GM21447 (cell line): ENCODE measurements at regions not wholly inside any gene's neighbourhood (a gene's known extent, or its start where the extent isn't known, plus 50 kb on each side); places are given as distances from the start of the nearest gene placed in this dataset.

Source experiments
- ATAC-seq: cut with Tn5 transposase; IDR thresholded peaks from one replicate; pipeline ENCODE4 v1.9.1; 2021; ENCODE audit not compliant: unreplicated experiment

DNA sequence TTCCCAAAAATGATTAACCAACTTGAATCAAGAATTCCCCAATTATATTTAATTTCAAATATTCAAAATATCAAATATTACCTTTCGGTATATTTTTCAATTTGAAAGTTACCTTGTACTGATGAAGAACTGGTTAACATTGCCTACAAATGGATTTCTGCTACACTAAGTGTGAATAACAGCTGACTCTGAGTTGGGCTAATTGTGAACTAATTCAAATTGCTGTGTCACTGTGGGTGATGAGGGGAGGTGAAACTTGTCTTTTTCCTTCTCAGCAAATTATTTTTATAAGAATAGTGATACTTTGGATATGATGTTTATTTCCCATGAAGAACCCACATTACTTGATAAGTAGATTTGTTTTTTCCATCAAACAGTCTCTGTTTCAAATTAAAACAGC is 103.4 kb upstream of the RPS23 start:
- ATAC-seq: no peak

DNA sequence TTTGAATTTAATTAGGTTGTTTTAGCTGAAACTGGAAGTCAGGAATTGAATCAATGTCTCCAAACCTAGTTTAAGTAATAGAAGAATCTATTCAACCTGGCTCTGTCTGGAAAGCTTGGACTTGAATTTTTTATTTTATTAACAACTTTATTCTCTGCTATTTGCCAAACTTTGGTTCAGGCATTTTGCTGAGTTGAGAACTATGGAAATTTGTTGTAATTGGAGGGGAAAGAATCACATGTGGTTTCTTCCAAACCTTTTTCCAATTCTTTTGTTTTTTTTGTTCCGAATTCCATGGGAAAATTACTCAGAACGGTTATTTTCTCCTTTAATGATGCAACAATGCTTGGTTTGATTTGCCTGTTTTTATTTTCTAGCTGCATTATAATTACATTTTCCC is 98.2 kb upstream of the RPS23 start:
- no peak for ATAC-seq

DNA sequence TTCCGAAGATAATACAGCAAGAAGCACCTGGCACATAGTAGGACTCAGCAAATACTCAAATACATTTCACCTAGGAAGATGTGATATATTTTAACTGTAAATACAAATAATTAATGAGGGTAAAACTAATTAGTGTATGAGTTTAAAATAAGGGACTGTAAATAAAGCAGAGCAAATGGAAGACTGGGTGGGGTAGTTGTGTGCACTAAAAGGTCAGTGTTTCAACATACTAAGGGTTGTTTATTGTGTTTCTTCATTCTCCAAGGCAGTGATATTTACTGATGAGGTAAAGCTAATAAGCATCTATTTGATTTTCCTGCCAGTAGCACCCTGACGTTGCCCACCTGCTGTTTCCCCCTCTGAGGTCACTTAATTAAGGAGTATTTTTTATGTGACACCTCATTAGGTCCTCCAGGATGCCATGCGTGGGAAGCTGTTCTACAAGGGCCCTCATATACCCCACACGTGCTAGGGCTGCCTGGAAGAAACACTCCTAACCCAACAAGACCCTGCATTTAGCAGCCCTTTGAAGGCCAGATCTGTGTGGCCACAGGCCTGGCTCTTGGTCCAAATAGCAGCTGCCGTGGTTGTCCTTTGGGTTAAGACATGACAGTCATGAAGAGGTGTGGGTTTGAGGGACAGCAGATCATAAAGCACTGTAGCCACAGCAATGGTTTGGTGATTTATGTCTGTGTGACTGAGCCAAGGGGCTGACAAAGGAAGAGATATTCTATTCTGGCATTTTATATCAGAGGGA is 97.5 kb upstream of the RPS23 start:
- no peak for ATAC-seq

DNA sequence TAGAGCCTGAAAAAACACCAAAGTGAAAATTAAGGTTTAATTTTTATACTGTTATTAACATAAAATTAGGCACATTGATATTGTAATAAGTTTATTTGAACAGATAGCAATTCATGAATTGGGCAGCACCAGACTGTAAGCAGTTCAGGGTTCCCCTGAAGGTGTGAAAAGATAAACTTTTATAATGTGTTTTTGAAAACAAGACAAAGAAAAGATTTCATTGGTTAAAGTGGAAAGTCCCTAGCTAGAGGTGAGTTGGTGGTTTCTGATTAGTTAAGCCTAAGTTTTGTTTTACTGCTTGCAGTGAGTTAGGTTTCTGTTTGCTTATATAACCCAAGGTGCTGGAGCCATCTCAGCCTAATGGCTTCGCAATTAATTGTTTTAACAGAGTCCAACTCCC is 96.5 kb upstream of the RPS23 start:
- ATAC-seq: no peak

DNA sequence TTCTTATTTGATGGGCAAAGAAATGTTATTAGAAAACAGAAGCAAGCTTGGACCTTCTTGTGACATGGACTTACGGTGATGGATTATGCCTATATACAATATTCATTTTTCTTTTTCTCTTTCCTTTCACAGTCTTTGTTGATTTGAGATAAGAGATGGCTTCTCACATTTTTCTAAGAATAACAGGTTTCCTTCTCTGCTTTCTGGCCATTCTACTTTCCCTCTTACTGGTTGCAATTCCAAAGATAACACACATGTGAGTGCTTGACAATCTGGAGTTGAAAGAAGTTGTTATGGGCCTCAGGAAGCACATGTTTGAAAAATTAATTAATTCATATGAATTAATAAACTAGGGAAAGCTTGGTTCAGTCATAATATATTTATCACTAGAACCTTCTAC is 89.8 kb upstream of the RPS23 start:
- no peak for ATAC-seq

DNA sequence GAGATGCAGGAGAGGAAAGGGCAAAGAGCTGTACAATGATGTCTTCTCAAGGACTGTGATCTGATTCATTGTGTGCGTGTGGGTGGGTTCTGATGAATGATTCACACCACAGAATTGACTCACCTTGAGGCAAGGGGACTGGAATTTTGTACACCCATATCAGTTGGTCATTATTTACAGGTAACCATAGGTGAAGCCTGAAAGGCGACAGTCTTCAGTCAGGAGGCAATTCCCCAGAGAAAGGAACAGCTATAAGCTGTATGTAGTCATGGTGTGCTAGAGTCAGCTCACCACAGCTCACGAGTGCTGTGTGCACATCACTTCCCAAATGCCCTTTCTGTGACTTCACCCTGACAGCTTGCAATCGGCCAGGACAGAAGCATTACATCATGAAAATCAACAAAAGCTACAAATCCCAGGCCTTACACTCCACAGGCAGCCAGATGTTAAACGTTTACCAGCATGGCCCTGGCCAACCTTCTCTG is 87.6 kb upstream of the RPS23 start:
- no peak for ATAC-seq

DNA sequence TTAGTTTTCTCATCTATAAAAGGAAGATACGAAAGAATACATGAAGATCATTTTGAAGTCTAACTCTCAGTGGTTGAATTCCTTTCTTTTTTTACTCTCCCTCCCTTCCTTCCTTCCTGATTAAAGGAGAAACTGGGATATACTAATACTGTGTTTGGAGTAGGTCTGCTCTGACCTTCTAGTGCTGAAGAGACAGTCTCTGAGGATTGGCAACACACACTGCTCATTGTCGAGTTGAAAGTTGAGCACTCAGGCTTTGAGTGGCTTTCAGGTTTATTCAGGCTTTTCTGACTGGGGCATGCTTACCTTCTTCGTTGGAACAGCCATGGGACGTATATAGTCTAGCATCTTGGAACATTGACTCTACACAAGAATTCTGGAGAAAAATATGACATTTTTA is 86.9 kb upstream of the RPS23 start:
- no peak for ATAC-seq

DNA sequence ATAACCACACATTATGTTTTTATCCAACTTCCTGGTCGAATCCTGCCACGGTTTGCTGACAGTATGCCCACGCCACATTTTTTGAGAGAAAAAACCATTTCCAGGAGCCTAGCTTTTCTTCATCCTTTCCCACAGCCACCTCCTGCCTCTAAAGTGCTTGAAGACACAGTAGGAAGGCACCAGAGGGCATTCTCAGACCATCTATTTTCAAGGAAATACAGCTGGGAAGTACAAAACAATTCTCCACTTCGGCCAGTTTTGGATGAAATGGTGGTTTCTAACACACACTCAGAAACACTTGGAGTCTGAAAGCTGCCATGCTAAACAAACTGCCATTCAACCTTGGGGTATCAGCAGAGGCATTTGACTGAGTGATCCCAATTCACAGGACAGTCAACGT is 86.3 kb upstream of the RPS23 start:
- no peak for ATAC-seq

DNA sequence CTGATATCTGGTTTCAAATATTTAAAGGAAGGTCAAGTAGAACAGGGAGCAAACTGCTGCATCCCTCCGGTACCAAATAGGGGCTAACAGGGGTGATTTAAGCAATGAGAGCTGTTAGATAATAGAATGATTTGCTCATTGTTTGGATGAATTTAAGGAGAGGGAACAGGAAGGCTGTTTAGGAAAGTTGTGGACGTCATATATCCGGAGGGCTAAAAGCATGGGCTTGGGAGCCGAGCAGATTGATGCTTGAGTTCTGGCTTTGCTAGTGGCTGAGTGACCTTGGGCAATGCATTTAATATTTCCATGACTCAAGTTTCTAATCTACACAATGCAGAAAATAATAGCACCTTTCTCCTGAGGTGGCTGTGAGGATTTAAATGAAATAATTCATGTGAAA is 85.4 kb upstream of the RPS23 start:
- ATAC-seq: no peak

DNA sequence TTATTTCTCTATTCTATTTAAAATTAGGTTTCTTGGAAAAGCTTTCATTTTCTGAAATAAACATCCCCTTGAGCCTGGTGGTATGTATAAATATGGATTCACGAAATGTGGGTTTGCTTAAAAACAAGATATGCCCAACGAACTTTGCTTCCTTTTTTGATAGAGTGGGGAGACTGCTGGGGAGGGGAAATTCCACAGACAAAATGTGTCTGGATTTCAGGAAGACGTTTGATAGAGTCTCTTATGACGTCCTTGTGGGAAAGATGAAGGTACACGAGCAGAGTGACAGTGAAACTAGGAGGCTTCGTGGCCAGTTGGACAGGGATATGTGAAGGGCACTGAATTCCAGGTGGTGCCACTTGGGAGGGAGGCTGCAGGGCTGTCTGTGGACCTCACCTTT is 84.5 kb upstream of the RPS23 start:
- ATAC-seq: no peak

DNA sequence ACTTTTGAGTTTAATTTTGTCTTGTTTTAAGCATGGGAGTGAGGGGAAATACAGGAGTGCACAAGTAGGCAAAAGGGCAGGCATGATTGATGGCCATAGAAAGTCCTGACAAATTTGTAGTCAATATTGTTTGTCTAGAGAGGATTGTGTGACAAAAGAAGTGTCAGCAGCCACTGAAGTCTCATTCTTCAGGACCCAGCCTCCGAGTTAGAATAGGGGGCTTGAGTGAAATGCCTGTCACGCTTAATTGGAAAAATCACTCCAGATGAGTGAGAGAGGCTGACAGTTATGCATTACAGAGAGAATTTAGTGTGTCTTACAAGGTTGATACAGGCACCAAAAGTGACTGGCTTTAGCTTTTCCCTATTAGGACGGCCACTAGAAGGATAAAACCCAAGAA is 81.9 kb upstream of the RPS23 start:
- no peak for ATAC-seq

DNA sequence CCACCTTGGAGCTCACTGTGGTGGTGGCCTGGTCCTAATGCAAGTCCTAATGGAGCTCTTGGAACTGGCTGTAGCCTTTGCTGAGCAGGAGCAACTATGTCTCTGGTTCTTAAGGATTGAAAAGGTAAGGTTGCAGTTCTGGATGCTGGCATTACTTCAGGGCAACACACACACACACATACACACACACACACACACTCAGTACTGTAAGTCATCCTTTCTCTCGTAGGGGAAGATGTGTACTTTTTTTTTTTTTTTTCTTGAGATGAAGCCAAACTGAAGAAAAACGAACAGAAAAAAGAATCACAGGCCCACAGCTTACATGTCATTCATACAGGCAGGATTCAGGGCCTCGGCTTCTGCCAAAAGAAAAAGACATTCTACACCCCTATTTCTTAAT is 81.1 kb upstream of the RPS23 start:
- no peak for ATAC-seq

DNA sequence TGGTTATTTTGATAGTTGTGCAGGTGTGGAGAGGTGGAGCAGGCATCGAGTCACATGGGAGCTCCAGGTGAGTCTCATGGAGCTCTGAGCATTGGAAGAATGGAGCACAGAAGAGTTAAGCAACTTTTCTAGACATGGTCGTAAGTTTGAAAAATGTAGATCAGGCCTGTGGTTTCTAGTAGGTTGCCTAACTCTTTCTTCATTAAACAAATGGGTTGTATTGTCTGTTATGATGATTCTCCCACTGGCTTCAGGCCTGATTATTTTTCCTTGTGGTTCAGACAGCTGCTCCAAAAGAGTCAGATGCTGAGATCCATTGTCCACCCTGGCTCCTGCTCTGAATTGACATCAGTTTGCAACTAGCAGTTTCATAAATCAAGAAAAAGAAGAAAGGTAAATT is 80.3 kb upstream of the RPS23 start:
- ATAC-seq: no peak

DNA sequence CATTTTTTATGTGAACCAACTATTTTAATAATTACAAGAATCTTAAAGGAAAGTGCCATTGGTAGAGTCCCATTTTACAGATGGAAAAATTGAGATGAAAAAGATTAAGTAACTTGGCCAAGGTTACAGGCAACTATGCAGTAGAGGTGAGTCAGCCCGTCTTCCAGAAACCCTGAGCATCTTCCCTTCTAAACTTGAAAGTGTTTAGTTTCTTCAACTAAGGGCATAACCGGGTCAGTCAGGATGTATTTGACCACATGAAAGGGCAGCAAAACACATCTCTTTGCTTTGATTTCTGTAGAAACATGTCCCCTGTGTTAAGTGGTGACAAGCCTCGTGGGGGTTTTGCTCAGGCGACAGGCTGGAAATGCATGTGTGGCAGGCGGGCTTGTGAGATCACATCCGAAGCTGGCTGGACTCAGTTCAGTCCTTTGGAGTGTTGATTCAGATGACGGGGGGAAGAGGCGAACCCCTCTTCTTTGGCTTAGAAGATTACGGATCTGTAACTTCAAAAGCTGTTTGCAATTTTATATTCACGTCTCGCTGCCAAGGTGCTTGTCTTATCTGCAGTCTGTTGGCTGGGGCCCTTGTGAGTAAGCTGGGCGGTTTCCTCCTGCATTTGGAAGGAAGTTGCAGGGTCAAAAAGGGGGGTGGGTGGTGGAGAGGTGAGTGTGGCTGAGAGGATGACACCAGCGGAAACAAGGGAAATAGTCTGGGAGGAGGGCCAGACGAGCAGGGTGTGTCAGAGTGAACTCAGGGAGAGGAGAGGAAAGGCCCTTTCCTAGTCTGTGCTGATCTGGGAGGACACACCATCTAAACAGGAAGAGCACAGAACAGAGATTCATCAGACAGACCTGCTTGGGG is 78.9 kb upstream of the RPS23 start:
- ATAC-seq: peak; percentile 53

DNA sequence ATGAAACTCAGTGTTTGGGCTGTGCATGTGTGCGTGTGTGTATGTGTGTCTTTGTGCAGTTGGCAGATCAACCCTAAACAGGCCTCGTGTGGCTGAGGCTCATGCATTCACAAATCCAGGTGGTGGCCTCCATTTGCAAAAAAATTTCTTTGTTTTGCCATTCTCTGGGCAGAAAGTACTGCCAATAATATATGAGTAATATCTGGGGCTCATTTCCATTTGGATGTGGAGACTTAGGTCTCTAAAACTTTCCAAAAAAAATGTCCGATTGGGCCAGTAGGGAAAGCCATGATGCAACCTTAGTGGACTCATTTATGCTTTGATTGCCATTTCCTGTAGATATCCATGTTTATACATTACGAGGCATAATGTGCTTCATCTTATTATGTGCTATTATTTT is 77.9 kb upstream of the RPS23 start:
- ATAC-seq: no peak

DNA sequence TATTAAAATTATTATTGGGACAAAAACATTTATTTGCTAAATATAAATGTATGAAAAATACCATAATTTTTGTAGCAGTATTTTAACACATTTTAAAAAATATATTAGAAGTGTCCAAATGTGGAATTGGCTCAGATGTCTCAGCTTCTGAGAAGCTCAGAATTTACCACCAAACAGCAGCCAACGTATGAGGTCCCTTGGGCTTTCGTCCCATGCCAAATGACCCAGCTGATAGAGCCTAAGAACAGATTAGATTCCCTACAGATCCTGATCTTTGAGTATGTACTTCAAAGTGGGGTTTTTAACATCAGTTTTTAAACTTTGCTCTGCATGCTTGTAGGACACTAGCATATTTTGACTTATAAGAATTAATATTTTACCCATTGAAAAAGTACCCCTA is 77.3 kb upstream of the RPS23 start:
- no peak for ATAC-seq

DNA sequence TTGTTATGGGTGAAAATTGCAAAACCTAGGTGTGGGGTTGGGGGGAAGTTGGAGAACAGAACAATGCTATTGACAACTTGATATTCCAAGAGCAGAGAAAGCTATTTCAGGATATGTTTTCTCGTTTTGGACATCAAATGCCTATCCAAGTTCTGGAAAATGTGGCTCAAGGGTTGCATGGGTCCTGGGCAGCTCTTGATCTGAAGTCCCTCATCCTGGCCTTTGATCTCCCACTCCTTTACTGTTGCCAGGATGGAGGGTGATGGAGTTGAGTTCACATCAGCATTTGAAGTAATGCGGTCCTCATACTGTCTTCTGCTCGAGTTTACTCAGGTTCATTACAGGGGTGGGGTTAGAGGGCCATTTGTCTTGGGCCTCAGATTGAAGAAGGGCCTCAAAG is 76.9 kb upstream of the RPS23 start:
- ATAC-seq: no peak

DNA sequence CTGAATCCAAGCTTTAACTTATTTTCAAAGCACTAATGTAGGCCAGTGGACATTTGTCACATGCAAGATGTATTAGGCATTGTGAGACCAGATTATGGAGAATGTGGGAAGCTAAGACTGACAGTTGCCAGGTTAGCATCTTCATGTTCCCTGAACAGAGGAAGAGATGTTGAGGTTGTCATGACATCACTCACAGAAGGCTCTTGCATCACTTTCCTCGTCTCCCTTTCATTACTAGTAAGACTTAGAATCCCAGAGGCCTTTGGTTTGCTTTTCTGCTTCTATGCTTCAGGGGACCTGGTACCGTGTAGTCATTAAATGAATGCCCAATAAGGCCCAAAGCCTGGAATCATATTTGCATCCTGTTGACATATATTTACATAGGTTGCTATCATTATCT is 76.4 kb upstream of the RPS23 start:
- no peak for ATAC-seq

DNA sequence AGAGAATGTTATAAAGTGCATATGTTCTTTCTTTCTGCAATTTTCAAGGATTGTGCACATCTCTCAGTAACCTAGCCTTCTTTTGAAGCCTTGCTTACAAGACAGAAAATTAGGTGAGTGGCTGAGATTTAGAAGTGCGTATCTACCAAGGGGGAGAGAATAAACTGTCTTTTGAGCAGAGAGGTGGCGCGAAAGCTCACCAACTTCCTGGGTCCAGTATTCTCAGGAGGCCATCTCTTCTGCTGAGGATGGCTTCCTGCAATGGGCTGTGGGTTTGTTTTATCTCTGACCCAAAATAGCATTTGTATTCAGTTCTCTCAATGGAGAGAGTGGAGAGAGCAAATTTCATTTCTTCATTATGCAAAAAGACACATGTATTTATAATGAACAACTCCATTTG is 75.4 kb upstream of the RPS23 start:
- ATAC-seq: no peak

DNA sequence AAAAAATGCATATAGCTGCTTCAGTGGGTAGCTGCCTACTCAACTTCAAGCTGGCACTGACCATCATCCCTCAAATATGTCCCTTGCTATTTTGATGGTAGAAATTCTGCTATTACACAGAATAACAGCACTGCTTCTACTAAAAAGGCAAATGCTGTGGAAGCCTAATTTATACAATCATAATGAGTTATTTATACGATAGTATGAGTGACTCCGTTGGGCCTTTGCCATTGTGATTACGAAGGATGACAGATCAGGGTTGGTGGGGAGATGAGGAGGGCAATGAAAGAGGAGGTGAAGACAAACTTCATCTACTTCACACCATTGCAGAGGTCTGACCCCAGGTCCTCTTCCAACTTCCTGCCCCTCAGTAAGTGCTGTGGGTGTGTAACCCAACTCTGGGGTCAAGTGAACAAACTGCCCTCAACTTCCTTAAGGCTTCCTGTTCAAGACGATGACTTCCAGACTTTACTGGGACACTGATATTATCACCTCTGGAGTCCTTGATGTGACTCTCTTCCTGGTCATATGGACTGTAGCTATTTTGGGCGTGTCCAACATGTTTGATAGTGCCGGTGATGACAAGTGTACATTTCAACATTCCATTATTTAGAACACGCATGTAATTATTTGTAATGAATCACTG is 74.1 kb upstream of the RPS23 start:
- ATAC-seq: no peak

DNA sequence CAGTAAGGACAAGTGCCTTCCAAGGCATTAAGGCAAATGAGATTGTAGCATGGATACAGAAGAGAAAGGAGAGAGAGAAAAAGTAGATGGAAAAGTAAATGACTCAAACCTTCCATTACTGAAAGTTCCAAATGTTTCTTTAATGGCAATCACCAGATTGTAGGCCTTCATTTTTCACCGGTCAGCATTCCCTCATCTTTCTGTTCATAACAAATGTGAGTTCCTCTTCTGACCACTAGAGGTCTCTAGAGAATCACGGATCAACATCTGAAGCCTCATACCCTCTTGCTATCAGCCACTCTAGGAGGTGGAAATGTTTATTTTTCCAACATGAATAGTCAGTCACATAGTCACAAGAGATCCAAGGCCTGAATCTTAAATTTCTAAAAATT is 73.6 kb upstream of the RPS23 start:
- ATAC-seq: no peak

DNA sequence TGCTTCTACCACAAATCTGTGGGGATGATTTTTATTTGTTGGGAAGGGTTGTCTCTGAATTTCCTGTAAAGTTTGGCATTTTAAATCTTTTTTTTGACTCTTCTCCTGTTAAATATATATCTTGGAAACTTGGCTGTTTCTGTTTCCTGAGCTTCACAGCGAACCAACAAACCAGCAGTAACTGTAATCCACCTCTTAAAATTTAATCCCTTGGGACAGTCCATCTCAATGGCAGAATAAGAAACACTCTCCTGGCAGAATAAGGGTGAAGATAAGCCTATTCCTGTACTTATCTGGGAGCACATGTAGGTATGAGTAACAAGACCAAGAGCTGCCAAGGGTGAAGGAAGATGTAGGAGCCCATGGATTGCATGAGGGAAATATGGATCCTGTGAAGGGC is 73.1 kb upstream of the RPS23 start:
- no peak for ATAC-seq
